BE2C (cell line): ENCODE measurements at regions not wholly inside any gene's neighbourhood (a gene's known extent, or its start where the extent isn't known, plus 50 kb on each side); places are given as distances from the start of the nearest gene placed in this dataset.

Experiments used
- DNase-seq: peaks from one replicate; pipeline ENCODE4 v3.0.0-alpha.2; 2020
- H3K27me3 ChIP-seq: fragments of 250-450 bp; sonication (Bioruptor Pico); 2 replicates; pipeline ENCODE4 v1.5.1; 2020; ENCODE audit warnings: mild to moderate bottlenecking
- H3K36me3 ChIP-seq: fragments of 250-450 bp; sonication (Bioruptor Pico); 2 replicates; pipeline ENCODE4 v1.5.1; 2020; ENCODE audit warnings: mild to moderate bottlenecking
- H3K4me1 ChIP-seq: fragments of 250-450 bp; sonication (Bioruptor Pico); 2 replicates; pipeline ENCODE4 v1.5.1; 2020
- H3K4me3 ChIP-seq: 2 replicates; pipeline ENCODE4 v1.5.1; 2011; ENCODE audit warnings: low read depth, low read length
- H3K9me3 ChIP-seq: fragments of 250-450 bp; sonication (Bioruptor Pico); 2 replicates; pipeline ENCODE4 v1.5.1; 2020
- CTCF ChIP-seq: IDR thresholded peaks from 2 replicates; pipeline ENCODE4 v1.5.1; 2012; ENCODE audit warnings: mild to moderate bottlenecking, low read depth, low read length

GRCh38 chr5:1963941-1964451 is 81.3 kb upstream of the IRX4 start:
- H3K4me1 ChIP-seq, result no peaks in the 10 kb centered on the region

GRCh38 chr5:1963358-1963757 is 80.6 kb upstream of the IRX4 start:
- no peak for TF ChIP-seq CTCF
- H3K4me3 ChIP-seq, result no peak overlapping the region
- H3K4me1 ChIP-seq, result no peaks in the 10 kb centered on the region
- no peaks in the 10 kb centered on the region for H3K36me3 ChIP-seq
- DNase-seq, result no peak
- no peaks in the 10 kb centered on the region; the same call in 1 of the 2 replicates for H3K9me3 ChIP-seq
- H3K27me3 ChIP-seq, result peaks cover 12% of the 10 kb centered on the region

More at GRCh38 chr5:1963941-1964451, 81.3 kb upstream of the IRX4 start:
- no peak for DNase-seq
- no peak for TF ChIP-seq CTCF
- peaks cover 12% of the 10 kb centered on the region for H3K27me3 ChIP-seq
- H3K4me3 ChIP-seq, result no peak overlapping the region
- no peaks in the 10 kb centered on the region for H3K36me3 ChIP-seq
- H3K9me3 ChIP-seq, result no peaks in the 10 kb centered on the region; the same call in 1 of the 2 replicates

GRCh38 chr5:1962619-1963355 is 80.1 kb upstream of the IRX4 start:
- no peaks in the 10 kb centered on the region; the same call in 1 of the 2 replicates for H3K9me3 ChIP-seq
- peaks cover 10% of the 10 kb centered on the region for H3K27me3 ChIP-seq
- no peak for DNase-seq
- TF ChIP-seq CTCF, result no peak
- H3K36me3 ChIP-seq, result no peaks in the 10 kb centered on the region
- H3K4me1 ChIP-seq, result no peaks in the 10 kb centered on the region
- no peak overlapping the region for H3K4me3 ChIP-seq

GRCh38 chr5:1961952-1962595 is 79.3 kb upstream of the IRX4 start:
- no peaks in the 10 kb centered on the region for H3K36me3 ChIP-seq
- no peak overlapping the region for H3K4me3 ChIP-seq
- H3K27me3 ChIP-seq, result peaks cover 6% of the 10 kb centered on the region
- no peaks in the 10 kb centered on the region for H3K4me1 ChIP-seq
- no peaks in the 10 kb centered on the region; the same call in 1 of the 2 replicates for H3K9me3 ChIP-seq
- TF ChIP-seq CTCF, result no peak
- no peak for DNase-seq

GRCh38 chr5:1961304-1961946 is 78.7 kb upstream of the IRX4 start:
- no peak for DNase-seq
- no peaks in the 10 kb centered on the region for H3K4me1 ChIP-seq
- no peaks in the 10 kb centered on the region for H3K36me3 ChIP-seq
- H3K4me3 ChIP-seq, result no peak overlapping the region
- no peaks in the 10 kb centered on the region; the same call in 1 of the 2 replicates for H3K9me3 ChIP-seq
- no peak for TF ChIP-seq CTCF
- peaks cover 4% of the 10 kb centered on the region for H3K27me3 ChIP-seq
